ENCODE measurements at regions not wholly inside any gene's neighbourhood (a gene's known extent, or its start where the extent isn't known, plus 50 kb on each side); places are given as distances from the start of the nearest gene placed in this dataset.

DNA sequence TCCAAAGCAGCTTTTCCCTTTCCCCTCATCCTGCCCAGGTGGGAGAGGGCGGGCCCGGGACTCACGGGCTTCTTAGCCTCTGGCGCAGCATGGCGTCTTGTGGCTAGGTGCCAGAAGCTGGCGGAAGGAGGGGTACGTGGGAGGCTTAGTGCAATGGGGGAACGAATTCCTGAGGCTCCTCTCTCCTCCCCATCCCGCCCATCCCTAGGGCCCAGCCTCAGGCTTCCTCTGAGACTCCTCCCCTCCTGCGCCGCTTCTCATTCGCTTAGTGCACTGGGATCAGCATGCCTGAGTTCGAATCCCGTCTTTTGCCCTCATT is 297.8 kb downstream of the ZNF536 start:
- Histone ChIP-seq H3K9me3 (no peaks in the 10 kb centered on the region), H3K4me1 (peaks cover 0 to 20% of the 10 kb centered on the region in 2 donors), H3K27me3 (no peaks in the 10 kb centered on the region), H3K27ac (no peak overlapping the region), H3K4me3 (no peak overlapping the region), H3K36me3 (no peaks in the 10 kb centered on the region)
- no peak for DNase-seq (ENCODE audit: low spot score)
- TF ChIP-seq, protein P1, sequence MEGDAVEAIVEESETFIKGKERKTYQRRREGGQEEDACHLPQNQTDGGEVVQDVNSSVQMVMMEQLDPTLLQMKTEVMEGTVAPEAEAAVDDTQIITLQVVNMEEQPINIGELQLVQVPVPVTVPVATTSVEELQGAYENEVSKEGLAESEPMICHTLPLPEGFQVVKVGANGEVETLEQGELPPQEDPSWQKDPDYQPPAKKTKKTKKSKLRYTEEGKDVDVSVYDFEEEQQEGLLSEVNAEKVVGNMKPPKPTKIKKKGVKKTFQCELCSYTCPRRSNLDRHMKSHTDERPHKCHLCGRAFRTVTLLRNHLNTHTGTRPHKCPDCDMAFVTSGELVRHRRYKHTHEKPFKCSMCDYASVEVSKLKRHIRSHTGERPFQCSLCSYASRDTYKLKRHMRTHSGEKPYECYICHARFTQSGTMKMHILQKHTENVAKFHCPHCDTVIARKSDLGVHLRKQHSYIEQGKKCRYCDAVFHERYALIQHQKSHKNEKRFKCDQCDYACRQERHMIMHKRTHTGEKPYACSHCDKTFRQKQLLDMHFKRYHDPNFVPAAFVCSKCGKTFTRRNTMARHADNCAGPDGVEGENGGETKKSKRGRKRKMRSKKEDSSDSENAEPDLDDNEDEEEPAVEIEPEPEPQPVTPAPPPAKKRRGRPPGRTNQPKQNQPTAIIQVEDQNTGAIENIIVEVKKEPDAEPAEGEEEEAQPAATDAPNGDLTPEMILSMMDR (IDR thresholded peaks at IDR 0.05): no peak

- TF ChIP-seq, protein P1 (IDR thresholded peaks at IDR 0.05): peak; percentile 74 to 91
These were observed 297.3 kb downstream of the ZNF536 start for GRCh38 chr19:30669329-30670010.

DNA sequence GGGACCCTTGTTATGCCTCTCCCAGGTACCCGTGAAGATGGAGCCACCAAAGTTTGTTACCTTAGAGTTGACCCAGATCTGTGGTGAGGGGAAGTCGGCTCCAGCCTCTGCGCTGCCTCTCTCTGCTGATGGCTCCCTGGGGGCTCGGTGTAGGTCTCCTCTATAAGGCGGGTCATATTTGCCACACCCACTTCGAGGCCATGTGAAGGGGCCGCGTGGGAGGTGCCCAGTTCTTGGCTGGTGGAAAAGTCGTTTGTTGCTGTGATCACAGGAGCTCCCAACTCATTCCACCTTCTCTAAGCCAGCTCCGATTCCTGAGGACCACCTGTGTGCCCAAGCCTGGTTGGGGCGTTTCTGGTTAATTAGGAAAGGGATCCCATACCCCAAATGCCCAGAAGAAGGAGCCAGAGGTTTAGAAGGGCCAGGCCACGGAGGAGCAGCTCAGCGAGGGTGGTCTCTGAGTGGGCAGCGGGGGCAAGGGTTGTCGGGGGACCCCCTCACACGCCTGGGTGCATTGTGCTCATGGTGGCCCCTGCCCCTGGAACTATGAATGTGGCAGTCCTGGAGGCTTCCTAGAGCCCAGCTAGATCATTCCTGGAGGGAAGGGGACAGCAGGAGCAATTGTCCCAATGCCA is 296.5 kb downstream of the ZNF536 start:
- Histone ChIP-seq H3K36me3 (no peaks in the 10 kb centered on the region), H3K4me1 (peaks cover 0 to 32% of the 10 kb centered on the region in 2 donors), H3K4me3 (no peak overlapping the region), H3K9me3 (no peaks in the 10 kb centered on the region), H3K27me3 (no peaks in the 10 kb centered on the region), H3K27ac (no peak overlapping the region)
- TF ChIP-seq, protein P1 (IDR thresholded peaks at IDR 0.05): no peak
- DNase-seq (ENCODE audit: low spot score): no peak

More at GRCh38 chr19:30669329-30670010, 297.3 kb downstream of the ZNF536 start:
- Histone ChIP-seq H3K27me3 (no peaks in the 10 kb centered on the region), H3K36me3 (no peaks in the 10 kb centered on the region), H3K4me1 (peaks cover 0 to 24% of the 10 kb centered on the region in 2 donors), H3K27ac (no peak overlapping the region), H3K4me3 (no peak overlapping the region), H3K9me3 (no peaks in the 10 kb centered on the region)
- DNase-seq (ENCODE audit: low spot score): no peak

- TF ChIP-seq, protein P1 (IDR thresholded peaks at IDR 0.05): no peak
- no peaks in the 10 kb centered on the region for H3K9me3 ChIP-seq
- no peak for DNase-seq (ENCODE audit: low spot score)
- H3K27me3 ChIP-seq: no peaks in the 10 kb centered on the region
- H3K4me3 ChIP-seq: no peak overlapping the region
- peaks cover 0 to 40% of the 10 kb centered on the region in 2 donors for H3K4me1 ChIP-seq
- no peak overlapping the region for H3K27ac ChIP-seq
- no peaks in the 10 kb centered on the region for H3K36me3 ChIP-seq
These were observed 295.6 kb downstream of the ZNF536 start for GRCh38 chr19:30667746-30668145.

GRCh38 chr19:30667227-30667626 is 295.0 kb downstream of the ZNF536 start:
- no peaks in the 10 kb centered on the region for H3K27me3 ChIP-seq
- no peak overlapping the region for H3K4me3 ChIP-seq
- no peaks in the 10 kb centered on the region for H3K9me3 ChIP-seq
- no peaks in the 10 kb centered on the region for H3K36me3 ChIP-seq
- peaks cover 0 to 40% of the 10 kb centered on the region in 2 donors for H3K4me1 ChIP-seq
- DNase-seq (ENCODE audit: low spot score): no peak
- TF ChIP-seq, protein P1 (IDR thresholded peaks at IDR 0.05): no peak
- H3K27ac ChIP-seq: no peak overlapping the region

Data from right atrium auricular region (tissue), 2 donors.